ENCODE measurements at regions not wholly inside any gene's neighbourhood (a gene's known extent, or its start where the extent isn't known, plus 50 kb on each side); places are given as distances from the start of the nearest gene placed in this dataset.

DNA sequence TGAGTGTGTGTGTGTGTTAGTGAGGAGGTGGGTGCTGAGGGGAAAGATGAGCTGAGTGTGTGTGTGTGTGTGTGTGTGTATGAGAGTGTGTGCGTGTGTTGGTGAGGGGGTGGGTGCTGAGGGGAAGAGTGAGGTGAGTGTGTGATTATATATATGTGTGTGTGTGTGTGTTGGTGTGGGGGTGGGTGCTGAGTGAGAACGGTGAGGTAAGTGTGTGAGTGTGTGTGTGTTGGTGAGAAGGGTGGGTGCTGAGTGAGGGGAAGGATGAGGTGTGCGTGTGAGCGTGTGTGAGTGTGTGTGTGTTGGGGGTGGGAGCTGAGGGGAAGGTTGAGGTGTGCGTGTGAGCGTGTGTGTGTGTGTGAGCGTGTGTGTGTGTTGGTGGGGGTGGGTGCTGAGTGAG, 322.0 kb upstream of the NT5C1B start:
- Histone ChIP-seq H3K9me3 (no peaks in the 10 kb centered on the region), H3K27me3 (no peaks in the 10 kb centered on the region), H3K36me3 (no peaks in the 10 kb centered on the region), H3K27ac (no peak overlapping the region), H3K4me3 (replicated peaks in 1 of 3) (no peak overlapping the region), H3K4me1 (no peaks in the 10 kb centered on the region)
- intact Hi-C loops (cut with DNase I) = no loop called here
- 91 to 96% methylated on average over 7 of the region's 7 CpGs for WGBS, 2 donors
- no peak for DNase-seq
- TF ChIP-seq POLR2A (IDR thresholded peaks at IDR 0.05) = no peak
- TF ChIP-seq, protein P1, sequence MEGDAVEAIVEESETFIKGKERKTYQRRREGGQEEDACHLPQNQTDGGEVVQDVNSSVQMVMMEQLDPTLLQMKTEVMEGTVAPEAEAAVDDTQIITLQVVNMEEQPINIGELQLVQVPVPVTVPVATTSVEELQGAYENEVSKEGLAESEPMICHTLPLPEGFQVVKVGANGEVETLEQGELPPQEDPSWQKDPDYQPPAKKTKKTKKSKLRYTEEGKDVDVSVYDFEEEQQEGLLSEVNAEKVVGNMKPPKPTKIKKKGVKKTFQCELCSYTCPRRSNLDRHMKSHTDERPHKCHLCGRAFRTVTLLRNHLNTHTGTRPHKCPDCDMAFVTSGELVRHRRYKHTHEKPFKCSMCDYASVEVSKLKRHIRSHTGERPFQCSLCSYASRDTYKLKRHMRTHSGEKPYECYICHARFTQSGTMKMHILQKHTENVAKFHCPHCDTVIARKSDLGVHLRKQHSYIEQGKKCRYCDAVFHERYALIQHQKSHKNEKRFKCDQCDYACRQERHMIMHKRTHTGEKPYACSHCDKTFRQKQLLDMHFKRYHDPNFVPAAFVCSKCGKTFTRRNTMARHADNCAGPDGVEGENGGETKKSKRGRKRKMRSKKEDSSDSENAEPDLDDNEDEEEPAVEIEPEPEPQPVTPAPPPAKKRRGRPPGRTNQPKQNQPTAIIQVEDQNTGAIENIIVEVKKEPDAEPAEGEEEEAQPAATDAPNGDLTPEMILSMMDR (IDR thresholded peaks at IDR 0.05) = no peak

DNA sequence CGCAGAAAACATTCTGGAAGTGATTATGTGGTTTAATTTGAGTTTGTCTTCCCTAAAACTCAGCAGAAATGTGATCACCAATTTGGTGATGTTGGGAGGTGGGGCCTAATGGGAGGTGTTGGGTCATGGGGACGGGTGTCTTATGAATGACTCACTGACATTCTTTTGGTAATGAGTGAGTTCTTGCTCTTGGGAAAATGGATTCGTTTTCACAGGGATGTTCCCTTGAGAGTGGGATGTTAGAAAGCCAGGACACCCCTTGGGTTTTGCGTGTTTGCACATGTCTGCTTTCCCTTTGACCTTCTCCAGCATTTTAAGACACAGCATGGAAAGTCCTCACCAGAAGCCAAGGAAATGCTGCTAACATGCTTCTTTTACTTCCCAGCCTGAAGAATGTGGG, 321.5 kb upstream of the NT5C1B start:
- no peak overlapping the region for H3K4me3 ChIP-seq (replicated peaks in 1 of 3)
- H3K4me1 ChIP-seq = no peaks in the 10 kb centered on the region
- WGBS, 2 donors = 59 to 68% methylated on average over 4 of the region's 4 CpGs
- no peak overlapping the region for H3K27ac ChIP-seq
- H3K27me3 ChIP-seq = no peaks in the 10 kb centered on the region
- DNase-seq = no peak
- intact Hi-C loops (cut with DNase I) = no loop called here
- no peaks in the 10 kb centered on the region for H3K36me3 ChIP-seq
- TF ChIP-seq, protein P1 (IDR thresholded peaks at IDR 0.05) = no peak
- TF ChIP-seq POLR2A (IDR thresholded peaks at IDR 0.05) = no peak
- H3K9me3 ChIP-seq = no peaks in the 10 kb centered on the region

DNA sequence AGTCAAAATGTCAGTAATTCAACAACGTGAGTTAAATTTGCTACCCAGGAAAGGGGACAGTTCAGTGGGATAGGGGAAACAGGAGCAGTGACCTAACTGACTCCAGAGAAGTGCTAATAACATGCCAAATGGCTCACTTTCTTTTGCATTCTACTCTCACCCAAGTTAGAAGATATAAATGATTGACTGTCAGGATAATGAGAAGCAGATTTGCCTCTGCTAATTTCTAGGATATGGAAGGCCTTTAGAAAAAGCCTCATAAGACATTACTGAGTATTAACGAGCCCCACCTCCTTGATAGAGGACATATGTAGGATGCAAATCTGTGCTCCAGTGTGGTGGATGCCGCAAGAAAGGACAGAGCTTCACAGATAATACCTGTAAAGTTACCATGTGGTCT, 318.6 kb upstream of the NT5C1B start:
- WGBS, 2 donors = 90 to 95% methylated on average over 3 of the region's 3 CpGs
- DNase-seq = no peak
- no peak overlapping the region for H3K27ac ChIP-seq
- no peak overlapping the region for H3K4me3 ChIP-seq (replicated peaks in 1 of 3)
- H3K27me3 ChIP-seq = no peaks in the 10 kb centered on the region
- no peaks in the 10 kb centered on the region for H3K4me1 ChIP-seq
- intact Hi-C loops (cut with DNase I) = no loop called here
- no peaks in the 10 kb centered on the region for H3K36me3 ChIP-seq
- no peak for TF ChIP-seq POLR2A (IDR thresholded peaks at IDR 0.05)
- TF ChIP-seq, protein P1 (IDR thresholded peaks at IDR 0.05) = no peak
- H3K9me3 ChIP-seq = no peaks in the 10 kb centered on the region

DNA sequence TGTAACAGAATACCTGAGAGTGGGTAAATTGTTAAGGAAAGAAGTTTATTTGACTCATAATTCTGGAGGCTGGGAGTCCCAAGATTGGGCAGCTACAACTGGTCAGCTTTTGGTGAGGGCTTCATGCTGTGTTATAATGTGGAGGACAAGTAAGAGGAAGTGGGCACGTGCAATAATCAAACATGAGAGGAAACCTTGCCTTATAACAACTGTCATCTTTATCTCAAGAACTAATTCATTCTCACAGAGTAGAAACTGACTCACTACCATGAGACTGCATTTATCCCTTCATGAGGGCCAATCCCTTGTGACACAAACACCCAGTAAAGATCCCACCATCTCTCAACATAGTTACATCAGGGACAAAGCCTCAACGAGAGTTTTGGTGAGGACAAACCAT, 318.1 kb upstream of the NT5C1B start:
- H3K27ac ChIP-seq = no peak overlapping the region
- WGBS, 2 donors = 73 to 88% methylated on average over 2 of the region's 2 CpGs
- H3K9me3 ChIP-seq = no peaks in the 10 kb centered on the region
- H3K36me3 ChIP-seq = no peaks in the 10 kb centered on the region
- DNase-seq = no peak
- intact Hi-C loops (cut with DNase I) = no loop called here
- no peaks in the 10 kb centered on the region for H3K4me1 ChIP-seq
- H3K4me3 ChIP-seq (replicated peaks in 1 of 3) = no peak overlapping the region
- no peak for TF ChIP-seq POLR2A (IDR thresholded peaks at IDR 0.05)
- TF ChIP-seq, protein P1 (IDR thresholded peaks at IDR 0.05) = no peak
- H3K27me3 ChIP-seq = no peaks in the 10 kb centered on the region

DNA sequence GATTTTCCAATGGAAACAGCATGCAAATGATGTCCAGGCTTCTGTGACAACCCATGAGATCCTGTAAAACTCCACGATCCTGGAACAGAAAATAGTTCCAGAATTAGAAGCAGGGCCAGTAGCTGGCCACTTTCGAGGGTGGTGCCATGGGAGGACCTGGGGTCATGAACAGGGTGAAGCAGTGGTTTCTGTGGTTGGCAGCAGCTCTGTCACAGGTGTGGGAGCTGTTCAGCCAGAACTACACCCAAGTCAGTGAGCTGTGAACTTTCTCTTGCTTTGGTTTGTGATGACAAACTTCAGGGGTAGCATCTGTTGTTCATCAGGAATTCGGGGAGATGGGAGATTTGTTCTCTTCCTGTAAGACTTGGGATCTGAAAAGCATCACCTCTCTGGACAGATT, 314.4 kb upstream of the NT5C1B start:
- no peak overlapping the region for H3K4me3 ChIP-seq (replicated peaks in 1 of 3)
- no peak overlapping the region for H3K27ac ChIP-seq
- 72 to 83% methylated on average over 3 of the region's 3 CpGs for WGBS, 2 donors
- H3K4me1 ChIP-seq = peaks cover 7 to 10% of the 10 kb centered on the region in 2 donors
- intact Hi-C loops (cut with DNase I) = no loop called here
- no peaks in the 10 kb centered on the region for H3K9me3 ChIP-seq
- H3K27me3 ChIP-seq = no peaks in the 10 kb centered on the region
- no peak for DNase-seq
- H3K36me3 ChIP-seq = no peaks in the 10 kb centered on the region
- TF ChIP-seq, protein P1 (IDR thresholded peaks at IDR 0.05) = no peak
- no peak for TF ChIP-seq POLR2A (IDR thresholded peaks at IDR 0.05)

Measured in thyroid gland (tissue), 4 donors.